NCI-H69 (cell line): ENCODE measurements at regions not wholly inside any gene's neighbourhood (a gene's known extent, or its start where the extent isn't known, plus 50 kb on each side); places are given as distances from the start of the nearest gene placed in this dataset.
"Not testable (repeated sequence)": the region's sequence is repeated elsewhere in the genome, so short reads cannot be mapped to it uniquely, and the experiment has no call there.

Experiments used
- DNase-seq: peaks from one replicate; lab custom pipeline; 2025; lab: John Stamatoyannopoulos, UW

GRCh38 chr4:110424144-110424543 is 51.8 kb upstream of the ENPEP start:
- DNase-seq, result no peak

- DNase-seq, result no peak
Measured at GRCh38 chr4:110418641-110419040, 57.3 kb upstream of the ENPEP start.

- DNase-seq, result no peak
Measured at GRCh38 chr4:110417136-110417535, 58.8 kb upstream of the ENPEP start.

GRCh38 chr4:110415478-110415877 is 60.5 kb upstream of the ENPEP start:
- no peak for DNase-seq

GRCh38 chr4:110415041-110415440 is 60.9 kb upstream of the ENPEP start:
- no peak for DNase-seq

GRCh38 chr4:110414561-110414920 is 61.4 kb upstream of the ENPEP start:
- no peak for DNase-seq

DNA sequence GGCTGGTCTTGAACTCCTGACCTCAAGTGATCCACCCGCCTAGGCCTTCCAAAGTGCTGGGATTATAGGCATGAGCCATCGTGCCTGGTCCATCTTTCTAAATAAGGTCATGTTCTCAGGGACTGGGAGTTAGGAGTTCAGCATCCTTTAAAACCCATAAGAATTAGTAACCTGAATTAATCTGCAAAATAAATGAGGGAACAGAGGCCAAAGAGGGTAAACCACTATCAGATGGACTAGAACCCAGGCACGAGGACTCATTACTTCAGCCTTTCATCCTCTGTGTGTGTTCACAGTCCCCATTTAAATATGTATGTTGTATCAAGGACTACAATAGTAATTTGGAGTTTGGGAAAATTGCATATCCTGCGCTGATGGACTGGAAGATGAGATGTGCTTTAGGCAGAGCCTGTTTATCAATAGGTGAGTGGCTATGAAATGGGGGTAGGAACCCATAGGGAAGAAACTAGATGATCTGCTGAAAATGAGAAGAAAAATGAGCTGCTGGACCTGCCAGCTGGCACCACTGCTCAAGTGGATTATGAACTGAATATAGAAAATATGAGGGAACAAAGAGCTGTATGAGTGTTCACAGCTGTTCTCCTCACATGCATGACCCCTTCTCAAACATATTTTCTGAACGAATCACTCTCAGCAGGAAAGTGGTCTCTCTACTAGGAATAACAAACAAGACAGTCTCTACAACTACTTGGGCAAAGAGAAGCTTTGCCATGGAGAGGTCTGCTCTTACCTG is 62.0 kb upstream of the ENPEP start:
- peak; percentile 76 for DNase-seq

- DNase-seq, result peak; percentile 41
Measured at GRCh38 chr4:110412354-110413065, 63.4 kb upstream of the ENPEP start.

DNA sequence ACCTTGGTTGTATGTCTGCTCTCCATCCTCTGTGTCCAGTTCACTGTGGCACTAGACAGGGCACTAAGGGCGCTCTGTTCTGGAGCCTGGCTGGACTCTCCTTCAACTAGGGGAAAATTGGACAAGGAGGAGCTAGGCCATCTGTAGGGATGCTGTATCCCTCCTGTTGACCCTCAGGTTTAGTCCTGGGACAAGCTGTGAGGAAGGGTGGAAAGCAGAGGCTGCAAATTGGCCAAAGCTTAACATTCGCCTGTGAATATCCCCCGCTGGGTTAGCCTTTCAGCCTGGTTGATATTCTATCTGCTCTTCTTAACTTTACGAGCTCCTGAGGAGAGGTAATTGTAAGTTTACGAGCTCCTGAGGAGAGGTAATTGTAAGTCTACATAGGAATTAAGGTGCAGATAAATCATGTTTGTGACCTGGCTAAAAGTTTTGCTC is 64.4 kb upstream of the ENPEP start:
- DNase-seq, result peak; percentile 95

DNA sequence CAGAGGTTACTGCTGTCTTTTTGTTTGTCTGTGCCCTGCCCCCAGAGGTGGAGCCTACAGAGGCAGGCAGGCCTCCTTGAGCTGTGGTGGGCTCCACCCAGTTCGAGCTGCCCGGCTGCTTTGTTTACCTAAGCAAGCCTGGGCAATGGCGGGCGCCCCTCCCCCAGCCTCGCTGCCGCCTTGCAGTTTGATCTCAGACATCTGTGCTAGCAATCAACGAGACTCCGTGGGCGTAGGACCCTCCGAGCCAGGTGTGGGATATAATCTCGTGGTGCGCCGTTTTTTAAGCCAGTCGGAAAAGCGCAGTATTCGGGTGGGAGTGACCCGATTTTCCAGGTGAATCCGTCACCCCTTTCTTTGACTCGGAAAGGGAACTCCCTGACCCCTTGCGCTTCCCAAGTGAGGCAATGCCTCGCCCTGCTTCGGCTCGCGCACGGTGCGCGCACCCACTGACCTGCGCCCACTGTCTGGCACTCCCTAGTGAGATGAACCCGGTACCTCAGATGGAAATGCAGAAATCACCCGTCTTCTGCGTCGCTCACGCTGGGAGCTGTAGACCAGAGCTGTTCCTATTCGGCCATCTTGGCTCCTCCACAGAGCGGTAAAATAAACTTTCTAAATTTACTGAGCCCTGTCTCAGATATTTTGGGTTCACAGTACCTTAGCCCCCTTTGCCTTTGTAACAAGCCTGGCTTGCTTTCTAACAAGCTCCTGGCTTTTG is 64.9 kb upstream of the ENPEP start:
- DNase-seq, result peak; percentile 49

- no peak for DNase-seq
Measured at GRCh38 chr4:110400086-110400485, 75.9 kb upstream of the ENPEP start.

GRCh38 chr4:110399046-110399445 is 76.9 kb upstream of the ENPEP start:
- not testable (repeated sequence) for DNase-seq

DNA sequence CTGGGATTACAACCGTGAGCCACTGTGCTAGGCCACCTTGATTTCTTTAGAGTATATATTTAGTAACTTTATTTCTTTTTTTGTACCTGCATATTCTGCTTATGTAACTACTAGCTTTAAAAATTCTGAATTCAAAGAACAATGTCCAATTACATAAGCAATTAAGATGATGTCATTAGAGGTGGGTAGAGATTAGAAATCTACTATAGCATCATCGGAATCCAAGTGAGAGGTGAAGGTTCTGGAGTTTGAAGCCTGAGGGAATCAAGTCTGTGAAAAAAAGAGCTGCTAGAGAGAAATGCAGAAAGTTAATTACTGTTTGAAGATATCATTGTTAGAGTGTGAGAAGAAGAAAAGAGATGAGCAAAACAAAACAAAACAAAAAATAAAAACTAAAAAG is 79.0 kb upstream of the ENPEP start:
- no peak for DNase-seq

DNA sequence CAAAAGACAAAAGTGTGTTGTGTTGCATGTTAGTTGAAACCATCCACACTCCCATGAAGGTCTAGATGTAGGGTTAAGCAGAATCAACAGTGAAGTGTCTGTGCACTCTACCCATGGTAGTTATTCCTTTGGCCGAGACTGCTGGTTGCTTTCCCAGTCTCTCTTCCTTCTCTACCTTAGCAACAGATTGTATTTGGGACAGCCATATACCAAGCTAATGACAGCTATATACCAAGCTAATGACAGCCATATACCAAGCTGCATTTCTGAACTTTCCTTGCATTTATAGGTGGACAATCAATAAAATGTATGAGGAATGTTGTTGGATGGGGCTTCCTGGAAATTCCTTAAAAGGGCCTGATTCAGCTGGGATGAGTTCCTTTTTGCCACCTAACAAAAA is 80.5 kb upstream of the ENPEP start:
- DNase-seq, result no peak

- DNase-seq, result no peak
Measured at GRCh38 chr4:110394871-110395270, 81.1 kb upstream of the ENPEP start.

GRCh38 chr4:110381784-110382183 is 94.2 kb upstream of the ENPEP start:
- no peak for DNase-seq

DNA sequence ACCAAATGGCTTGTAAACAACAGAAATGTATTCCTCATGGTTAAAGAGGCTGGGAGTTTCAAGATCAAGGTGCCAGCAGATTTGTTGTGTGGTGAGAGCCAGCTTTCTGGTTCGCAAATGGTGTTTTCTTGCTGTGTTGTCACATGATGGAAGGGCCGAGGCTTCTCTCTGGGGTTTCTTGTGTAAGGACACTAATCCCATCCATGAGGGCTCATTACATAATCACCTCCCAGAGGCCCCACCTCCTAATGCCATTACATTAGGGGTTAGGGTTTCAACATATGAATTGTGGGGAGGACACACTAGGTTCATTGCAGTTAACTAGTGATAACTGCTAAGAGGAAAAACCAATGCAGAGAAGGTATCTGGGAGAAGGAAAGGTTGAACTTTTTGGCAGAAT is 103.5 kb upstream of the ENPEP start:
- no peak for DNase-seq

DNA sequence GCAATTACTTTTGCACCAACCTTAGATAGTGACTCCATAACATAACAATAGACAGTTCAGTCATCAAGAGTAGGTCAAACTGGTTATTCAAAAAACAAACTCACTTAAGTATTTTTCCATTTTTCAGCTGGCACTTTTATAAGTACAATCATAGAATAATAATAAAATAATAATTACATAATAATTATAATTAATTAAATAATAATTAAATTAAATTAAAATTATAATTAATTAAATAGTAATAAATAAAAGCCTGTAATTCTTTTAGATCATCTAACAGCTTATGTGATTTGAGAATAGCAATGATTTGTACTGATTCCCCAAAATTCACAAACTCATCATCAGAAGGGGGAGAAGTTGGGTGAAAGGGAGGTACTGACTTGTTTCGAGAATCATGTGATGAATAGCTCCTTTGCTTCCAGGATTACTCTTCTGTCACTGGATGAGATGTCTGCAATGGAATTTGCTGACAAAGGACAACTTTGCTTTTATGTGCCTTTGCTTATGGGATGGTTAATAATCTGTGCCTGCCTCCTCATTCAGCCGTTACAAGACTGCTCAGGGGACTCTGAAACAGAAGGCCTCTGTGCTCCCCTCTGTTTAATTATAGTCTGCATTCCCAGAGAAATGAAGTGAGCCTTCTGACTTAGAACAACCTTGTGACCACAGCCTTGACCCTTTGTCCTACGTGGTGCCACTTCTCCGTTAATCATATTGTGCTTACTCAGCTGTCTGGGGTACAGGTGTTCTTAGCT is 104.8 kb upstream of the ENPEP start:
- no peak for DNase-seq

GRCh38 chr4:110368409-110368808 is 107.5 kb upstream of the ENPEP start:
- DNase-seq, result no peak

DNA sequence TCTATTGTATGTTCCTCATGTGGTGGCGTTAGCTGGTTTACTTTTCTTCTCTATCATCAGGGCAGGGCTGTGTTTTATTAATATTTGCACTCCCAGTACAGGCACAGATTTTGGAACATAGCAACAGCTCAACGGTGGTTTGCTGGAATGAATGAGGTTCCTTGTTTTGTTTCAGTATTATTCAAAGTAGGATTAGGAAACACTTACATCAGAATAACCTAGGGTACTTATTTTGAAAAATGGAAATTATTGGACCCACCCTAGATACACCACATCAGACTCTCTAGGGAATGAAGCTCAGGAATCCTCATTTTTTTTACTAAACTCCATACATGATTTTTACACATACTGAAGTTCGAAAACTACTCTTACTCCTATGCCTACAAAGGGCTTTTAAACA is 108.8 kb upstream of the ENPEP start:
- DNase-seq, result no peak

GRCh38 chr4:110365761-110366160 is 110.2 kb upstream of the ENPEP start:
- DNase-seq, result no peak

DNA sequence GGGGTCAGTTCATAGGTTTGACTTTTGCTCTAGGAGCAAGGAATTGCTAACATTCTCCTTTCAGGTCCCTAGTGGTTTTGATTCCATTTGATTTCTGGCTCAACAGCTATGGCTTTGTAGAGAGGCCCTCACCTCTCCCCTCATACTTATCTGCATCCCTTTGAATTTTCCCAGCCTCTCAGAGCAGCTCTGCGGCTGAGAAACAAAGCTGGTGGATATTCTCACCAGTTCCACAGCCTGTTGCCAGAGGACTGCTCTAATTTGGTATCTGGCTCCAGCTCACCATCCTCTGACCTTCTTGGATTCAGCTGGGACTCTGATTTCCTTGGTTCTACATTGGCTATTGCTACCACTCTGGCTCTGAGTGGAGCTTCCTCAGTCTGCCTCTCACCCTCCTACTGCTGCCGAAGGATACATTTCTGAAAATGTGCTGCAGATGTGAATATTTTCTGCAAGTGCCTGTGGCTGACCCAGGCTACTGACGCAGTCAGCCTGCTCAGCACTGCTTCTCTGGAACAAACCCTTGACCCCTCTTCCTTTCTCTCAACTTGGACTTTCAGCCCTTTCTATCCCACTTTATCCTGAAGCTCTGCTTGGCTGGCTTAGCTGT is 110.9 kb upstream of the ENPEP start:
- no peak for DNase-seq
